ENCODE measurements at regions not wholly inside any gene's neighbourhood (a gene's known extent, or its start where the extent isn't known, plus 50 kb on each side); places are given as distances from the start of the nearest gene placed in this dataset.

GRCh38 chr13:99700468-99700867 is 199.2 kb downstream of the TM9SF2 start:
- Mint-ChIP-seq H3K4me3 (ENCODE audit: unreplicated experiment) (no peak overlapping the region), H3K27me3 (ENCODE audit: low read depth) (no peaks in the 10 kb centered on the region), H3K9me3 (ENCODE audit: low read depth) (no peaks in the 10 kb centered on the region), H3K27ac (ENCODE audit: unreplicated experiment) (no peak overlapping the region), H3K4me1 (ENCODE audit: low read depth) (no peaks in the 10 kb centered on the region), H3K36me3 (ENCODE audit: low read depth) (no peaks in the 10 kb centered on the region)
- TF ChIP-seq, protein P1, sequence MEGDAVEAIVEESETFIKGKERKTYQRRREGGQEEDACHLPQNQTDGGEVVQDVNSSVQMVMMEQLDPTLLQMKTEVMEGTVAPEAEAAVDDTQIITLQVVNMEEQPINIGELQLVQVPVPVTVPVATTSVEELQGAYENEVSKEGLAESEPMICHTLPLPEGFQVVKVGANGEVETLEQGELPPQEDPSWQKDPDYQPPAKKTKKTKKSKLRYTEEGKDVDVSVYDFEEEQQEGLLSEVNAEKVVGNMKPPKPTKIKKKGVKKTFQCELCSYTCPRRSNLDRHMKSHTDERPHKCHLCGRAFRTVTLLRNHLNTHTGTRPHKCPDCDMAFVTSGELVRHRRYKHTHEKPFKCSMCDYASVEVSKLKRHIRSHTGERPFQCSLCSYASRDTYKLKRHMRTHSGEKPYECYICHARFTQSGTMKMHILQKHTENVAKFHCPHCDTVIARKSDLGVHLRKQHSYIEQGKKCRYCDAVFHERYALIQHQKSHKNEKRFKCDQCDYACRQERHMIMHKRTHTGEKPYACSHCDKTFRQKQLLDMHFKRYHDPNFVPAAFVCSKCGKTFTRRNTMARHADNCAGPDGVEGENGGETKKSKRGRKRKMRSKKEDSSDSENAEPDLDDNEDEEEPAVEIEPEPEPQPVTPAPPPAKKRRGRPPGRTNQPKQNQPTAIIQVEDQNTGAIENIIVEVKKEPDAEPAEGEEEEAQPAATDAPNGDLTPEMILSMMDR (IDR thresholded peaks at IDR 0.05), result no peak
- DNase-seq (ENCODE audit: low spot score), result no peak

DNA sequence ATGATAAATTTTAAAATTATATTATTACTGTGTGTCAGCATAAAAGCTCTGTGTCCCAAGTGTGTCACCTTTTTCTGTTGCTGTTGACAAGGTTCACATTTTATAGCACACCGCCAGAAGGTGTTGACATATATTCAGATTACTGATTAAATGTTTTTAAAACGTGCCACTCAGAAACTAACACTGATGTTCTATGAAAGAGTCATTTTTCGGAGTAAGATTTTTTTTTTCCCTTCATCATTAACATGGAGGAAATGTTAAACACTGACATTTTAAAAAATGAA is 197.5 kb downstream of the TM9SF2 start:
- H3K27me3 Mint-ChIP-seq (ENCODE audit: low read depth), result no peaks in the 10 kb centered on the region
- DNase-seq (ENCODE audit: low spot score), result no peak
- TF ChIP-seq, protein P1 (IDR thresholded peaks at IDR 0.05), result no peak
- no peak overlapping the region for H3K27ac Mint-ChIP-seq (ENCODE audit: unreplicated experiment)
- H3K9me3 Mint-ChIP-seq (ENCODE audit: low read depth), result no peaks in the 10 kb centered on the region
- H3K36me3 Mint-ChIP-seq (ENCODE audit: low read depth), result no peaks in the 10 kb centered on the region
- no peak overlapping the region for H3K4me3 Mint-ChIP-seq (ENCODE audit: unreplicated experiment)
- no peaks in the 10 kb centered on the region for H3K4me1 Mint-ChIP-seq (ENCODE audit: low read depth)

GRCh38 chr13:99698010-99698815 is 196.9 kb downstream of the TM9SF2 start:
- no peak overlapping the region for H3K27ac Mint-ChIP-seq (ENCODE audit: unreplicated experiment)
- H3K36me3 Mint-ChIP-seq (ENCODE audit: low read depth), result no peaks in the 10 kb centered on the region
- no peaks in the 10 kb centered on the region for H3K4me1 Mint-ChIP-seq (ENCODE audit: low read depth)
- H3K4me3 Mint-ChIP-seq (ENCODE audit: unreplicated experiment), result no peak overlapping the region
- DNase-seq (ENCODE audit: low spot score), result no peak
- TF ChIP-seq, protein P1 (IDR thresholded peaks at IDR 0.05), result no peak
- no peaks in the 10 kb centered on the region for H3K27me3 Mint-ChIP-seq (ENCODE audit: low read depth)
- H3K9me3 Mint-ChIP-seq (ENCODE audit: low read depth), result no peaks in the 10 kb centered on the region

DNA sequence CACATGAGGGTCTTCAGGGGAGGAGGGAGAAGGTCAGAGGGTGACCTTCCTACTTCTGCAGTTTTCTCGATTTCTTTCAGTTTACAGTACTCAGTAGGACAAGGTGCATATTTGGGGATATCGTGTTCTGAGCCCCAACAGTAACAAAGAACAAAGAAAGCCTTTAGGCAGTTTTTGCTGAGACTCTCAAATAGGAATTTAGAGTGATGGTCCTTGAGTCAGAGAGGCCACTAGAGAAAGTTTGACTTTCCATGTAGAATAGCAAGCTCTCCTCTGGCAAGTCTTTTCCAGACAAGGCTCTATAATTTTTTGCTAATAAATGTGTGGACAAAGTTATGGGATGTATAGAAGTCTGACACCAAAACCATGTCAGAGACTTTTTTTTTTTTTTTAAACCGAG is 194.6 kb downstream of the TM9SF2 start:
- Mint-ChIP-seq H3K27ac (ENCODE audit: unreplicated experiment) (no peak overlapping the region), H3K36me3 (ENCODE audit: low read depth) (no peaks in the 10 kb centered on the region), H3K4me1 (ENCODE audit: low read depth) (peaks cover 2% of the 10 kb centered on the region), H3K27me3 (ENCODE audit: low read depth) (no peaks in the 10 kb centered on the region), H3K4me3 (ENCODE audit: unreplicated experiment) (no peak overlapping the region), H3K9me3 (ENCODE audit: low read depth) (no peaks in the 10 kb centered on the region)
- TF ChIP-seq, protein P1 (IDR thresholded peaks at IDR 0.05), result no peak
- no peak for DNase-seq (ENCODE audit: low spot score)

DNA sequence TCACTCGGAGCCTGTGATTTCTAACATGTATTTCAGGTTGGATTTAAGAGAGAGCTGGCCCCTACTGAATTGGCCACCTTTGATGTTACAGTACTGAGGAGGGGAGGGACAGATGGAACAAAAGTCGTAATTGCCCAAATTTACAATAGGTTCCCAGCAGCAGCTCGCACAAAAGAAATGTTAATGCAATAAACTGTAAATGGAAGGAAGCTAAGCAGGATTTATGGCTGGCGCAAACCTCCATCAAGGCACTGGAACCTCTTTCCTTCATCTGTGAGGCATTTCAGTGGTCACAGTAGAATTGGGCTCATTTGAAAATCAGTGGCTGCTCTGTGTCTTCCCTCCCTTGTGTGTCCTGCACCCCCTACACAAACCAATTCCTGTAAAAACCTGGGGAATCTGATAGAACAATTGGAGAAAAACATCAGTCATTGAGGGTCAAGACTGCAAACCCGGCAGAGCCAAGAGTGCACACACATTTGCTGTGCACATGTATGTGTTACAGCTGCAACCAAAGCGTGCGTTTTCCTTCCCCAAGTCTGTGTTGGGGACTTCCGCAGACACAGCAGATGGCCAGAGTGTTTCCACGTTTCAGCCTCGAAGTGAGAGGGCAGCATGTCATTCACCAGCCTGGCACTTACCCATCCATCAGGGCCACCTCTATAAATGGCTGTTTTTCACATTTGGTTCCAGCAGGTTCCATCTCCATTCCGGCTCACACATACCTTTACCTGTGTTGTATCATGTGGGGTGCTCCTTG is 192.8 kb downstream of the TM9SF2 start:
- no peak for DNase-seq (ENCODE audit: low spot score)
- Mint-ChIP-seq H3K27ac (ENCODE audit: unreplicated experiment) (no peak overlapping the region), H3K4me3 (ENCODE audit: unreplicated experiment) (no peak overlapping the region), H3K27me3 (ENCODE audit: low read depth) (no peaks in the 10 kb centered on the region), H3K9me3 (ENCODE audit: low read depth) (no peaks in the 10 kb centered on the region), H3K4me1 (ENCODE audit: low read depth) (peaks cover 15% of the 10 kb centered on the region), H3K36me3 (ENCODE audit: low read depth) (no peaks in the 10 kb centered on the region)
- TF ChIP-seq, protein P1 (IDR thresholded peaks at IDR 0.05), result no peak
